NT2/D1 (cell line): ENCODE measurements at regions not wholly inside any gene's neighbourhood (a gene's known extent, or its start where the extent isn't known, plus 50 kb on each side); places are given as distances from the start of the nearest gene placed in this dataset.
"Not testable (repeated sequence)": the region's sequence is repeated elsewhere in the genome, so short reads cannot be mapped to it uniquely, and the experiment has no call there.

Experiments used
- SUZ12 ChIP-seq: IDR thresholded peaks from 2 replicates; pipeline ENCODE4 v1.6.1; 2011; ENCODE audit not compliant: insufficient read length, insufficient read depth; ENCODE audit errors: extremely low read depth
- YY1 ChIP-seq: IDR thresholded peaks from 2 replicates; pipeline ENCODE4 v1.6.1; 2011; ENCODE audit not compliant: insufficient read length, insufficient read depth
- ZNF274 ChIP-seq: IDR thresholded peaks from 2 replicates; pipeline ENCODE4 v1.6.1; 2011; ENCODE audit warnings: mild to moderate bottlenecking, low read depth, low read length

GRCh38 chr20:25978450-25979190, 282.0 kb upstream of the ZNF337 start:
- not testable (repeated sequence) for TF ChIP-seq ZNF274, YY1, SUZ12
